AG04449 (cell line): ENCODE measurements at regions not wholly inside any gene's neighbourhood (a gene's known extent, or its start where the extent isn't known, plus 50 kb on each side); places are given as distances from the start of the nearest gene placed in this dataset.

Experiments used
- CTCF ChIA-PET: fragments of 350-600 bp; formaldehyde crosslinking; extraction: SDS; loops from one replicate; lab custom pipeline; 2021; ENCODE audit warnings: antibody characterized with exemption; lab: Yijun Ruan, JAX
- POLR2A ChIA-PET: fragments of 400-600, 350-600 bp; formaldehyde crosslinking; extraction: SDS; loops from one replicate; lab custom pipeline; 2020; ENCODE audit warnings: antibody characterized with exemption, inconsistent platforms; lab: Yijun Ruan, JAX
- DNase-seq: peaks from one replicate; pipeline ENCODE4 v3.0.0-alpha.2; 2010; ENCODE audit warnings: low read depth, low spot score
- H3K4me3 ChIP-seq: 2 replicates; pipeline ENCODE4 v1.5.1; 2011; ENCODE audit warnings: low read depth, mild to moderate bottlenecking, control low read depth, low read length
- CTCF ChIP-seq: IDR thresholded peaks from one replicate; pipeline ENCODE4 v1.5.1; 2011; ENCODE audit warnings: mild to moderate bottlenecking, moderate library complexity, low read length, control low read depth, inconsistent platforms; ENCODE audit not compliant: insufficient read depth; ENCODE audit errors: missing control alignments

DNA sequence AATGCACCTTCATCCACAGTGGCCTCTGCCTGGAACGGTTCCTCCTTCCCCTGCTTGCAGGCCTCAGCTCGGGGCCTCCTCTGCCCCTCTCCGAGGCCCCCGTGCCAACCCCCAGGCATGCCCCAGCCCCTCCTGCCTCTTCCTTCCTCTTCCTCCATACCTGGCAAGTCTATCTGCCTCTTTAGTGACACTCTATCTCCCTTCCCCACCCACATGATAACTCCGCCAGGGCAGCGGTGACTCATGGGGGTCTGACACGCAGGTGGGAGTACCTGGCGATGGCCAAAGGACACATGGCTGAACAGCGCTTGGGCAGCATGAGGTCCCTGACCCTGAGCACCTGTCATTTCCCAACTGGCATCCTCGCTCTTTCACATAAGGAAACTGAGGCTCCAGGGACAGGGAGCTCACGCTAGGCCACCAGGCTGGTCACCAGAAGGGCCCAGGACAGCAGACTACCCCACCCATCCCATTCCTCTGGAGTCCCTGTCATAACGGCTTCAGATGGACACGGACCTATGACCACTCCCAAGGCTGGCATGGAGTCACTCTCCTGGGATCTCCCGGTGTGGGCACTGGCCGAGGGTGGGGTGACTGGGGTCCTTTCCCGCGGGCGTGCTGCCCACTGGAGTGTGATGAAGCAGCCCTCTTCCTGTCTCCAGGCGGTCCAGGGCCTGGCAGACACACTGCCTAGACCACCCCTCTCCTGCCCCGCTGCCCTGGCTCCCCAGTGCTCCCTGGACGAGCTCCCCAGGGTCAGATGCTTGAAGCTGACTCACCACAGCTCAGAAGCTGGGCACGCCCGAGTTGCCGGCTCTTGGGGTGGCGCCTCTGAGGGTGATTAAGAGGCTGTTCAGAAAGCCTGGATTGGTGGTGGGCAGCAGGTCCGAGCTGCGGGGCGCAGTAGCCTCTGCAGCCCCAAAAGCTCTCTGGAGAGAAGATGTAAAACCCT, 100.6 kb downstream of the ENGASE start:
- POLR2A ChIA-PET, result no interaction called here

DNA sequence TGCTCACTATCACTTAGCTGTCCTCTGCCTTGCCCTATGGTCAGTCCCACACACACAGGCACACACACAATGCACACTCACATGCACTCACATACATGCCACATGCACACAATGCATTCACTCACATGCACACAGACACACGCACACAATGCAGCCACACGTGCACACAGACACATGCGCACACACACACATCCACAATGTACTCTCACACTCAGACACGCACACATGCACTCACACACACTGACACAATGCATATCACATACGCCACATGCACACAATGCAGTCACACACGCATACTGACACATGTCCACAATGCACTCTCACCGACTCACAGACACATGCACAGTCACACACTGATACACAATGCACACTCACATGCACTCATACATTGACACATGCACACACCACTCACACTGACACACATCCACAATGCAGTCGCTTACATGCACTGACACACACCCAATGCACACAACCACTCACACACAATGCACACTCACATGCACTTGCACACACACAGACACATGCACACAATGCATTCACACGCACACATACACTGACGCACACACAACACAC, 99.7 kb downstream of the ENGASE start:
- ChIA-PET POLR2A (no interaction called here), CTCF (no interaction called here)
- no peak for TF ChIP-seq CTCF
- H3K4me3 ChIP-seq, result no peak overlapping the region
- DNase-seq, result no peak

More for the DNA sequence above, 100.6 kb downstream of the ENGASE start:
- no peak for DNase-seq
- no peak overlapping the region for H3K4me3 ChIP-seq
- no peak for TF ChIP-seq CTCF
- CTCF ChIA-PET, result no interaction called here

GRCh38 chr17:79171188-79171587, 96.6 kb downstream of the ENGASE start:
- ChIA-PET CTCF (interaction anchor here (0.5 to 0.6 kb wide), 2 partner anchors 68 to 153 kb away, joined by 3 read pairs; no protein-coding TSS in a partner anchor), POLR2A (no interaction called here)
- H3K4me3 ChIP-seq, result no peak overlapping the region
- no peak for DNase-seq
- TF ChIP-seq CTCF, result no peak

GRCh38 chr17:79169861-79170260, 95.2 kb downstream of the ENGASE start:
- H3K4me3 ChIP-seq, result no peak overlapping the region
- no peak for DNase-seq
- POLR2A ChIA-PET, result no interaction called here
- CTCF ChIA-PET, result no interaction called here
- no peak for TF ChIP-seq CTCF

- POLR2A ChIA-PET, result no interaction called here
- TF ChIP-seq CTCF, result no peak
- no peak overlapping the region for H3K4me3 ChIP-seq
- CTCF ChIA-PET, result no interaction called here
- DNase-seq, result no peak
These were observed 94.7 kb downstream of the ENGASE start for GRCh38 chr17:79169366-79169765.

- H3K4me3 ChIP-seq, result no peak overlapping the region
- CTCF ChIA-PET, result no interaction called here
- POLR2A ChIA-PET, result no interaction called here
These were observed 93.9 kb downstream of the ENGASE start for GRCh38 chr17:79168486-79169055.

More at GRCh38 chr17:79168486-79169055, 93.9 kb downstream of the ENGASE start:
- TF ChIP-seq CTCF, result peak; percentile 5
- DNase-seq, result no peak
